Gastrocnemius medialis (tissue), 4 donors: ENCODE measurements at regions not wholly inside any gene's neighbourhood (a gene's known extent, or its start where the extent isn't known, plus 50 kb on each side); places are given as distances from the start of the nearest gene placed in this dataset.

Experiments used
- ATAC-seq, 2 donors: fragments of 150-250 bp; one replicate each; pipeline ENCODE4 v1.9.1; 2016
- DNase-seq, 2 donors: peaks; one replicate each; pipeline ENCODE4 v3.0.0-alpha.2; 2019
- H3K27ac ChIP-seq, 4 donors: fragments of 200-600 bp; sonication (generic); 1 replicate in 1 of 4; 2 replicates in 3 of 4; pipeline ENCODE4 v1.5.1; 2016 to 2018; ENCODE audit warnings: mild to moderate bottlenecking in 2 of 4, moderate library complexity in 1 of 4
- H3K27me3 ChIP-seq, 3 donors: fragments of 200-600 bp; sonication (generic) in 2 of 3; 1 replicate in 1 of 3; 2 replicates in 2 of 3; pipeline versions ENCODE4 v1.5.1 to v1.6.0; 2016 to 2019; ENCODE audit warnings: mild to moderate bottlenecking in 1 of 3, moderate library complexity in 1 of 3
- H3K36me3 ChIP-seq, 2 donors: fragments of 200-600 bp; sonication (generic) in 1 of 2; one replicate each; pipeline ENCODE4 v1.5.1; 2017 to 2018
- H3K4me1 ChIP-seq, 2 donors: fragments of 200-600 bp; sonication (generic) in 1 of 2; one replicate each; pipeline ENCODE4 v1.5.1; 2016 to 2017; ENCODE audit warnings: mild to moderate bottlenecking in 2 of 2
- H3K4me3 ChIP-seq, 4 donors: fragments of 200-600 bp; sonication (generic) in 3 of 4; 1 replicate in 1 of 4; 2 replicates in 3 of 4; pipeline ENCODE4 v1.5.1; 2016 to 2019; ENCODE audit warnings: mild to moderate bottlenecking in 2 of 4
- H3K9me3 ChIP-seq, 3 donors: fragments of 200-600 bp; sonication (generic) in 2 of 3; 1 replicate in 1 of 3; 2 replicates in 2 of 3; pipeline ENCODE4 v1.5.1; 2016 to 2019
- POLR2A ChIP-seq, 2 donors: fragments of 450-650 bp; IDR thresholded peaks; one replicate each; pipeline ENCODE4 v1.6.1; 2017; ENCODE audit warnings: antibody characterized with exemption in 2 of 2, mild to moderate bottlenecking in 2 of 2, moderate library complexity in 2 of 2
- in situ Hi-C, 4 donors: fragments of 200-750 bp; cut with MboI; loops; one replicate each; pipeline versions ENCODE4 v1.15.0 to v1.8.0; 2017; ENCODE audit warnings: low sequenced_read_pairs in 4 of 4
- intact Hi-C: fragments of 100-400 bp; cut with DNase I; formaldehyde crosslinking; loops from one replicate; pipeline ENCODE4 v1.15.1; 2023; ENCODE audit warnings: low total_unique reads
- TF ChIP-seq, protein P1 (sequence below), 5 experiments: fragments of 450-650 bp in 3 of 5; fragments of 200-600 bp in 2 of 5; sonication (generic) in 2 of 5; IDR thresholded peaks in 4 of 5; conservative IDR thresholded peaks in 1 of 5; 1 replicate in 4 of 5; 2 replicates in 1 of 5; pipeline ENCODE4 v1.5.1; 2016 to 2019; ENCODE audit warnings: antibody characterized with exemption in 5 of 5, mild to moderate bottlenecking in 3 of 5, moderate library complexity in 3 of 5

DNA sequence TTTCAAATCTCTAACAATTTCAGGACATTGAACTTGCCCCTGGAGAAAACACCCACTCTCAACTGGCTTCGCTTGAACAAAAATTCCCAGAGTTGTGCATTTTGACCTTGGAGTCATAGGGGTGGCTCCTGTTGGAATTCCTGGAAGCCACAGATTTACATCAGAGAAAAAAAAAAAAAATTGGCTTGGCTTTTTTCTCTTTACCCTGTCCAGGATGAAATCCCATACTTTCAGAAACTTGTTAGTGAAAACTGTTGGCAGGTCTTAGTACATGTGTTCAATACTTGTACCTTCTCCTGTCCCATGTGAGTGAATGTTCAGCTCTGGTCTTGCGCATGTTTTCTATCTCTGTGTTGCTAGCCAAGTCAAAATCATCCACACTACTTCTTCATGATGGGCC lies 228.8 kb downstream of the TGFB2 start:
- DNase-seq, result no peak
- no peaks in the 10 kb centered on the region for H3K27me3 ChIP-seq
- in situ Hi-C loops (no loop called here), intact Hi-C loops (no loop called here)
- TF ChIP-seq, protein P1, sequence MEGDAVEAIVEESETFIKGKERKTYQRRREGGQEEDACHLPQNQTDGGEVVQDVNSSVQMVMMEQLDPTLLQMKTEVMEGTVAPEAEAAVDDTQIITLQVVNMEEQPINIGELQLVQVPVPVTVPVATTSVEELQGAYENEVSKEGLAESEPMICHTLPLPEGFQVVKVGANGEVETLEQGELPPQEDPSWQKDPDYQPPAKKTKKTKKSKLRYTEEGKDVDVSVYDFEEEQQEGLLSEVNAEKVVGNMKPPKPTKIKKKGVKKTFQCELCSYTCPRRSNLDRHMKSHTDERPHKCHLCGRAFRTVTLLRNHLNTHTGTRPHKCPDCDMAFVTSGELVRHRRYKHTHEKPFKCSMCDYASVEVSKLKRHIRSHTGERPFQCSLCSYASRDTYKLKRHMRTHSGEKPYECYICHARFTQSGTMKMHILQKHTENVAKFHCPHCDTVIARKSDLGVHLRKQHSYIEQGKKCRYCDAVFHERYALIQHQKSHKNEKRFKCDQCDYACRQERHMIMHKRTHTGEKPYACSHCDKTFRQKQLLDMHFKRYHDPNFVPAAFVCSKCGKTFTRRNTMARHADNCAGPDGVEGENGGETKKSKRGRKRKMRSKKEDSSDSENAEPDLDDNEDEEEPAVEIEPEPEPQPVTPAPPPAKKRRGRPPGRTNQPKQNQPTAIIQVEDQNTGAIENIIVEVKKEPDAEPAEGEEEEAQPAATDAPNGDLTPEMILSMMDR (IDR thresholded peaks at IDR 0.05 in 4 of 5, conservative IDR thresholded peaks at IDR 0.05 in 1 of 5), result no peak
- no peak for TF ChIP-seq POLR2A (IDR thresholded peaks at IDR 0.05)
- H3K27ac ChIP-seq, result no peak overlapping the region
- no peak overlapping the region for H3K4me3 ChIP-seq
- no peak for ATAC-seq
- H3K9me3 ChIP-seq, result no peaks in the 10 kb centered on the region
- H3K36me3 ChIP-seq, result no peaks in the 10 kb centered on the region
- no peaks in the 10 kb centered on the region for H3K4me1 ChIP-seq

DNA sequence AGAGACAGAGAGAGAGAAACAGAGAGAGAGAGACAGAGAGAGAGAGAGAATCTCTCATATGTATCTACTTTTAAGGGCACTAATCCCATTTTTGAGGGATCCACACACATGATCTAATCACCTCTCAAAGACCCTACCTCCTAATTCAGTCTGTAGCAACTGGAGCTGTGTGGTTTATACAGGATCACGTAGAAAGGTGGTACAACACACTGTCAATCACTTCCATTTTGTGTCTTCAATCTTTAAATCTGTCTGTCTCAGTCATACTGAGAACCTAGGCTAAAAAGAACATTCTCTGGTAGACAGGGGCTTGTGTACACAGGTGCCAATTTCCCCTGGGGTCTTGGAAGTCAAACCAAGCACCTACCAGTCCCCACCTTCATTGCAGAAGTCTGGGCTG lies 229.9 kb downstream of the TGFB2 start:
- Histone ChIP-seq H3K4me3 (no peak overlapping the region), H3K27ac (no peak overlapping the region), H3K4me1 (no peaks in the 10 kb centered on the region), H3K36me3 (no peaks in the 10 kb centered on the region), H3K27me3 (no peaks in the 10 kb centered on the region), H3K9me3 (no peaks in the 10 kb centered on the region)
- DNase-seq (no peak), ATAC-seq (no peak)
- no peak for TF ChIP-seq POLR2A (IDR thresholded peaks at IDR 0.05)
- TF ChIP-seq, protein P1 (IDR thresholded peaks at IDR 0.05 in 4 of 5, conservative IDR thresholded peaks at IDR 0.05 in 1 of 5), result no peak
- intact Hi-C loops, result no loop called here
- in situ Hi-C loops, result no loop called here

DNA sequence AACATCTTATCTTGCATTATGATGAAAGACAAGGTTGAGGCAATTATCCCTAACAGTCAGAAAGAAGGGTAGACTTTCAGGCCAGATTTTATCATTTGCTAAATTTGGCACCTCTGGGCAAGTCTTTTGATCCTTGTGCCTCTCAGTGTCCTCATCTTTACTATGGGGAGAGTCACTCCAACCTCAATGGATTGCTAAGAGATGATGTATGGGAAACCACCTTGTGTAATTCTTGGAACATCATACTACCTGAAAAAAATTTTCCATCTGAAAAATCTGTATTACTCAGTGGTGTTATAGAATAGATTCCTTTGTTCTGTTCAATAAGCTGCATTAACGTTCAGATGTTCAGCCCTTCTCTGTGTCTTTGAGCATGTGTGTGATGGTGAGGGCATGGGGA lies 230.7 kb downstream of the TGFB2 start:
- H3K4me3 ChIP-seq, result no peak overlapping the region
- DNase-seq (no peak), ATAC-seq (no peak)
- in situ Hi-C loops, result no loop called here
- H3K27ac ChIP-seq, result no peak overlapping the region
- TF ChIP-seq, protein P1 (IDR thresholded peaks at IDR 0.05 in 4 of 5, conservative IDR thresholded peaks at IDR 0.05 in 1 of 5), result no peak
- TF ChIP-seq POLR2A (IDR thresholded peaks at IDR 0.05), result no peak
- no peaks in the 10 kb centered on the region for H3K4me1 ChIP-seq
- no peaks in the 10 kb centered on the region for H3K27me3 ChIP-seq
- intact Hi-C loops, result no loop called here
- no peaks in the 10 kb centered on the region for H3K36me3 ChIP-seq
- H3K9me3 ChIP-seq, result no peaks in the 10 kb centered on the region

DNA sequence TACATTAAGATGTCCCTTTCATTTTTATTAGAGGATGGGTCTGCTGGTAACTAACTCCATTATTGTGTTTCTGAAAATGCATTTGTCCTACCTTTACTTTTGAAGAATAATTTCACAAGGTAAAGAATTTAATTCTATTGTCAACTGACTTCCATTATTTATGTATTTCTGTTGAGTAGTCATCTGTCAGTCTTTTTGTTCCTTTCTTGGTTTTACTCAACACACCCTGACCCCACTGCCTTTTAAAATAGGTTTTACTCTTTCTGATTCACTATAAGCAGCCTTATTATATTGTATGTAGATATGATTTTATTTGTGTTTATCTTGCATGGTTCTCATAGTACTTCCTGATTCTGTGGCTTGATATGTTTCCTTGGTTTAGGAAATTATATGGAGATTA lies 237.5 kb downstream of the TGFB2 start:
- H3K27ac ChIP-seq, result no peak overlapping the region
- intact Hi-C loops, result no loop called here
- TF ChIP-seq POLR2A (IDR thresholded peaks at IDR 0.05), result no peak
- TF ChIP-seq, protein P1 (IDR thresholded peaks at IDR 0.05 in 4 of 5, conservative IDR thresholded peaks at IDR 0.05 in 1 of 5), result no peak

DNA sequence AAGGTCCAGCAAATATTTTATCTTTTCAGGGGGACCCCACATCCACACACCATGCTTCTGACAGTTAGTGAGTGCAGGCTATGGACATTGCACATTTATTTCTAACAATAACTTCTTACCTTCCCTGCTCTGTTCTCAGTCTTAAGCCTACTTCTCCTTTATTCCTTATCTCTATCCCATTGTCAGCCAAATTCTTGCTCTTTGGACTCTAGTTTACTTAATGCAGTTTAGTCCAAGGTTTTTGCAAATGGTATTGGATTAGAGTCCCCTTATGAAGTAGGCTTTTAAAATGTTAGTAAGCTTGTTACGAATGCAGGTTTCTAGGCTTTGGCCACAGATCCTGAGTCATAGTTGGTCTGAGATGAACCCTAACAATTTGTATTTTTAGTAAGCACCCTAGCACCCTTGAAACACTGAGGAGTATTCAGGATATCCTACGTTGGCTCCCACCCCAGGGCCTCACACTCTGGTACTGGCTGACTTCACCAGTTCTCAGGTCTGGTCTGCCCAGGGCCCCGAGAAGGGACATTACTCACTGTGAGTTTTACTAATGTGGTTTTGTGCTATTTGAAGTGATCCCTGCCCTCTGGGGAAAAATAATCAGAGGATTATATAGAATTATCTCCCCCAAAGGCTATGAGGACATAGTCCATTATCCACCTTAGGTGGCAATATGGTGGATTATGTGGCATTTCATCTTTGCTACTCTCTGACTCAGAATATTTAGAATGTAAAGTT lies 239.5 kb downstream of the TGFB2 start:
- no peaks in the 10 kb centered on the region for H3K27me3 ChIP-seq
- no peak overlapping the region for H3K27ac ChIP-seq
- in situ Hi-C loops (no loop called here), intact Hi-C loops (no loop called here)
- TF ChIP-seq, protein P1 (IDR thresholded peaks at IDR 0.05 in 4 of 5, conservative IDR thresholded peaks at IDR 0.05 in 1 of 5), result no peak
- TF ChIP-seq POLR2A (IDR thresholded peaks at IDR 0.05), result no peak
- peaks cover 0 to 7% of the 10 kb centered on the region in 2 donors for H3K4me1 ChIP-seq
- no peaks in the 10 kb centered on the region for H3K36me3 ChIP-seq
- H3K9me3 ChIP-seq, result no peaks in the 10 kb centered on the region
- no peak overlapping the region for H3K4me3 ChIP-seq
- DNase-seq, result no peak
- ATAC-seq, result no peak

More for the DNA sequence above, 237.5 kb downstream of the TGFB2 start:
- Histone ChIP-seq H3K27me3 (no peaks in the 10 kb centered on the region), H3K4me3 (no peak overlapping the region), H3K36me3 (no peaks in the 10 kb centered on the region), H3K4me1 (peaks cover 0 to 7% of the 10 kb centered on the region in 2 donors), H3K9me3 (no peaks in the 10 kb centered on the region)
- DNase-seq (no peak), ATAC-seq (no peak)
- in situ Hi-C loops, result no loop called here
